ENCODE measurements at regions not wholly inside any gene's neighbourhood (a gene's known extent, or its start where the extent isn't known, plus 50 kb on each side); places are given as distances from the start of the nearest gene placed in this dataset.

GRCh38 chr5:57754616-57755015 lies 272.0 kb upstream of the ACTBL2 start:
- H3K4me1 ChIP-seq: no peaks in the 10 kb centered on the region
- H3K9me3 Mint-ChIP-seq (ENCODE audit: unreplicated experiment): no peaks in the 10 kb centered on the region
- H3K9me3 ChIP-seq: no peaks in the 10 kb centered on the region; the same call in 1 of the 2 replicates
- H3K27ac Mint-ChIP-seq (ENCODE audit: unreplicated experiment): no peak overlapping the region
- TF ChIP-seq, protein P1, sequence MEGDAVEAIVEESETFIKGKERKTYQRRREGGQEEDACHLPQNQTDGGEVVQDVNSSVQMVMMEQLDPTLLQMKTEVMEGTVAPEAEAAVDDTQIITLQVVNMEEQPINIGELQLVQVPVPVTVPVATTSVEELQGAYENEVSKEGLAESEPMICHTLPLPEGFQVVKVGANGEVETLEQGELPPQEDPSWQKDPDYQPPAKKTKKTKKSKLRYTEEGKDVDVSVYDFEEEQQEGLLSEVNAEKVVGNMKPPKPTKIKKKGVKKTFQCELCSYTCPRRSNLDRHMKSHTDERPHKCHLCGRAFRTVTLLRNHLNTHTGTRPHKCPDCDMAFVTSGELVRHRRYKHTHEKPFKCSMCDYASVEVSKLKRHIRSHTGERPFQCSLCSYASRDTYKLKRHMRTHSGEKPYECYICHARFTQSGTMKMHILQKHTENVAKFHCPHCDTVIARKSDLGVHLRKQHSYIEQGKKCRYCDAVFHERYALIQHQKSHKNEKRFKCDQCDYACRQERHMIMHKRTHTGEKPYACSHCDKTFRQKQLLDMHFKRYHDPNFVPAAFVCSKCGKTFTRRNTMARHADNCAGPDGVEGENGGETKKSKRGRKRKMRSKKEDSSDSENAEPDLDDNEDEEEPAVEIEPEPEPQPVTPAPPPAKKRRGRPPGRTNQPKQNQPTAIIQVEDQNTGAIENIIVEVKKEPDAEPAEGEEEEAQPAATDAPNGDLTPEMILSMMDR (IDR thresholded peaks at IDR 0.05; ENCODE audit: insufficient read depth in 1 of 2, low read depth in 1 of 2, low read length in 1 of 2, severe bottlenecking in 1 of 2, unreplicated experiment in 1 of 2): no peak
- ChIA-PET POLR2A (no interaction called here), CTCF (no interaction called here)
- no TSS peak for BruUV-seq (replicated peaks)
- no peak overlapping the region for H3K4me3 Mint-ChIP-seq (ENCODE audit: unreplicated experiment)
- H3K36me3 ChIP-seq (ENCODE audit: control insufficient read depth, insufficient read depth, low read length): no peaks in the 10 kb centered on the region
- no peaks in the 10 kb centered on the region for H3K36me3 Mint-ChIP-seq (ENCODE audit: insufficient read depth, unreplicated experiment)
- no peak overlapping the region for H3K4me3 ChIP-seq (ENCODE audit: low read depth, low read length)
- H3K27me3 Mint-ChIP-seq (ENCODE audit: insufficient read depth, unreplicated experiment): no peaks in the 10 kb centered on the region
- intact Hi-C loops (cut with micrococcal nuclease; ENCODE audit: unreplicated experiment): no loop called here
- DNase-seq: no peak
- no peaks in the 10 kb centered on the region for H3K4me1 Mint-ChIP-seq (ENCODE audit: low read depth, unreplicated experiment)
- H3K27me3 ChIP-seq (replicated peaks; ENCODE audit: control insufficient read depth, insufficient read depth, low read length): no peaks in the 10 kb centered on the region

DNA sequence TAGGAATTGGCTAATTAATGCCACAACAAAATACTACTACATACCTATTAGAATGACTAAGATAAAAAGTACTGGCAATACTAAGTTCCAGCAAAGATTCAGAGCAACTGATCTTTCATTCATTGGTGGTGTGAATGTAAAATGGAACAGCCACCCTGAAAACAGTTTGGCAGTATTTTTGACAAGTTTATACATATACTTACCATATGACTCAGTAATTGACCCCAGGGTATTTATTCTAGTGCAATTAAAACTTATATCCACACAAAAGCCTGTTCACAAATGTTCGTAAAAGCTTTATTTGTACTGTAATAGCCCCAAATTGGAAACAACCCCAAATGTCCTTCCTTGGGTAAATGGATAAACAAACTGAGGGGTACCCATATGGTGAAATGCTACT lies 270.8 kb upstream of the ACTBL2 start:
- Histone ChIP-seq H3K4me1 (no peaks in the 10 kb centered on the region), H3K27me3 (replicated peaks; ENCODE audit: control insufficient read depth, insufficient read depth, low read length) (no peaks in the 10 kb centered on the region), H3K36me3 (ENCODE audit: control insufficient read depth, insufficient read depth, low read length) (no peaks in the 10 kb centered on the region), H3K4me3 (ENCODE audit: low read depth, low read length) (no peak overlapping the region), H3K9me3 (no peaks in the 10 kb centered on the region; the same call in 1 of the 2 replicates)
- Mint-ChIP-seq H3K4me3 (ENCODE audit: unreplicated experiment) (no peak overlapping the region), H3K36me3 (ENCODE audit: insufficient read depth, unreplicated experiment) (no peaks in the 10 kb centered on the region), H3K27ac (ENCODE audit: unreplicated experiment) (no peak overlapping the region), H3K4me1 (ENCODE audit: low read depth, unreplicated experiment) (no peaks in the 10 kb centered on the region), H3K9me3 (ENCODE audit: unreplicated experiment) (no peaks in the 10 kb centered on the region), H3K27me3 (ENCODE audit: insufficient read depth, unreplicated experiment) (no peaks in the 10 kb centered on the region)
- intact Hi-C loops (cut with micrococcal nuclease; ENCODE audit: unreplicated experiment): no loop called here
- POLR2A ChIA-PET: no interaction called here
- TF ChIP-seq, protein P1 (IDR thresholded peaks at IDR 0.05; ENCODE audit: insufficient read depth in 1 of 2, low read depth in 1 of 2, low read length in 1 of 2, severe bottlenecking in 1 of 2, unreplicated experiment in 1 of 2): no peak
- BruUV-seq (replicated peaks): no TSS peak
- CTCF ChIA-PET: no interaction called here
- DNase-seq: no peak

GRCh38 chr5:57751710-57752109 lies 269.1 kb upstream of the ACTBL2 start:
- Mint-ChIP-seq H3K27me3 (ENCODE audit: insufficient read depth, unreplicated experiment) (no peaks in the 10 kb centered on the region), H3K27ac (ENCODE audit: unreplicated experiment) (no peak overlapping the region), H3K9me3 (ENCODE audit: unreplicated experiment) (no peaks in the 10 kb centered on the region), H3K36me3 (ENCODE audit: insufficient read depth, unreplicated experiment) (no peaks in the 10 kb centered on the region), H3K4me1 (ENCODE audit: low read depth, unreplicated experiment) (no peaks in the 10 kb centered on the region), H3K4me3 (ENCODE audit: unreplicated experiment) (no peak overlapping the region)
- no TSS peak for BruUV-seq (replicated peaks)
- no peak for DNase-seq
- Histone ChIP-seq H3K4me1 (no peaks in the 10 kb centered on the region), H3K36me3 (ENCODE audit: control insufficient read depth, insufficient read depth, low read length) (no peaks in the 10 kb centered on the region), H3K4me3 (ENCODE audit: low read depth, low read length) (no peak overlapping the region), H3K27me3 (replicated peaks; ENCODE audit: control insufficient read depth, insufficient read depth, low read length) (no peaks in the 10 kb centered on the region), H3K9me3 (no peaks in the 10 kb centered on the region; the same call in 1 of the 2 replicates)
- TF ChIP-seq, protein P1 (IDR thresholded peaks at IDR 0.05; ENCODE audit: insufficient read depth in 1 of 2, low read depth in 1 of 2, low read length in 1 of 2, severe bottlenecking in 1 of 2, unreplicated experiment in 1 of 2): no peak
- CTCF ChIA-PET: no interaction called here
- POLR2A ChIA-PET: no interaction called here
- intact Hi-C loops (cut with micrococcal nuclease; ENCODE audit: unreplicated experiment): no loop called here
